HepG2 (cell line): ENCODE measurements at regions not wholly inside any gene's neighbourhood (a gene's known extent, or its start where the extent isn't known, plus 50 kb on each side); places are given as distances from the start of the nearest gene placed in this dataset.
"Not testable (repeated sequence)": the region's sequence is repeated elsewhere in the genome, so short reads cannot be mapped to it uniquely, and the experiment has no call there.

Experiments
- ATAC-seq: fragments of 200-7000 bp; cut with Tn5 transposase; 3 replicates; pipeline ENCODE4 v1.9.1; 2020; ENCODE audit warnings: mild to moderate bottlenecking, moderate library complexity
- BruUV-seq: library from RNA; stranded (reverse); fragments of 400-500 nt; replicated peaks from 2 replicates; lab custom pipeline; 2021; lab: Mats Ljungman, UMichigan
- CTCF ChIA-PET: fragments of 300-600 bp; formaldehyde crosslinking; extraction: SDS; loops from one replicate; lab custom pipeline; 2021; ENCODE audit warnings: low total read pairs, inconsistent platforms, low intra/inter-chr PET ratio; lab: Yijun Ruan, JAX
- POLR2A ChIA-PET: fragments of 350-600 bp; sonication (Branson Sonifier 250); formaldehyde crosslinking; loops from one replicate; lab custom pipeline; 2020; ENCODE audit warnings: antibody characterized with exemption, inconsistent platforms; lab: Yijun Ruan, JAX
- DNase-seq: peaks from one replicate; pipeline ENCODE4 v3.0.0-alpha.2; 2015; ENCODE audit warnings: low spot score
- FAIRE-seq: peaks from 3 replicates; lab custom pipeline; 2011; peaks lifted over from hg19 to GRCh38; lab: Jason Lieb, UNC
- H2AFZ ChIP-seq: one replicate; pipeline ENCODE4 v1.6.1; 2011; ENCODE audit warnings: low read length, inconsistent platforms
- H3K27ac ChIP-seq: fragments of 300-600 bp; 3 replicates; pipeline ENCODE4 v1.8.0; 2011; ENCODE audit warnings: mixed run types, mild to moderate bottlenecking, mixed read lengths, low read length, inconsistent platforms; ENCODE audit not compliant: insufficient read depth; ENCODE audit errors: extremely low read length
- H3K27me3 ChIP-seq, 2 experiments: fragments of 200-600 bp in 1 of 2; 2 replicates in 1 of 2; 3 replicates in 1 of 2; pipeline versions ENCODE4 v1.6.0 to v1.8.0; 2011; ENCODE audit warnings: low read length in 2 of 2, mild to moderate bottlenecking in 2 of 2, moderate library complexity in 2 of 2, inconsistent platforms in 1 of 2; ENCODE audit not compliant: insufficient read depth in 2 of 2, control insufficient read depth in 1 of 2
- H3K36me3 ChIP-seq, 2 experiments: fragments of 200-600 bp in 1 of 2; replicated peaks in 1 of 2; 2 replicates in 1 of 2; 3 replicates in 1 of 2; pipeline versions ENCODE4 v1.5.1 to v1.8.0; 2011; ENCODE audit warnings: low read length in 2 of 2, inconsistent platforms in 1 of 2; ENCODE audit not compliant: insufficient read depth in 2 of 2, control insufficient read depth in 1 of 2
- H3K4me1 ChIP-seq: 2 replicates; pipeline ENCODE4 v1.5.1; 2012; ENCODE audit warnings: low read length, inconsistent platforms; ENCODE audit not compliant: insufficient read depth
- H3K4me2 ChIP-seq: 2 replicates; pipeline ENCODE4 v1.6.0; 2011; ENCODE audit warnings: low read depth, low read length, inconsistent platforms
- H3K4me3 ChIP-seq, 3 experiments: fragments of 200-600 bp in 1 of 3; sonication (generic), shearing (Covaris generic) in 1 of 3; replicated peaks in 1 of 3; 2 replicates each; pipeline ENCODE4 v1.5.1; 2011 to 2016; ENCODE audit warnings: low read length in 3 of 3, inconsistent platforms in 2 of 3, low read depth in 2 of 3, mild to moderate bottlenecking in 2 of 3, control low read depth in 1 of 3, mixed read lengths in 1 of 3; ENCODE audit not compliant: insufficient read depth in 1 of 3
- H3K79me2 ChIP-seq: one replicate; pipeline ENCODE4 v1.6.1; 2011; ENCODE audit warnings: low read length, inconsistent platforms; ENCODE audit not compliant: insufficient read depth
- H3K9ac ChIP-seq: 2 replicates; pipeline ENCODE4 v1.6.0; 2011; ENCODE audit warnings: mild to moderate bottlenecking, low read depth, low read length, inconsistent platforms; ENCODE audit not compliant: insufficient read depth
- H3K9me3 ChIP-seq: 2 replicates; pipeline ENCODE4 v1.5.1; 2012; ENCODE audit warnings: mild to moderate bottlenecking, low read length
- H4K20me1 ChIP-seq: 2 replicates; pipeline ENCODE4 v1.6.0; 2011; ENCODE audit warnings: inconsistent platforms, mild to moderate bottlenecking, low read length, moderate library complexity; ENCODE audit not compliant: insufficient read depth
- CERS6 ChIP-seq: sonication (generic); formaldehyde crosslinking; IDR thresholded peaks from 2 replicates; pipeline ENCODE4 v1.5.0; 2020; ENCODE audit warnings: missing genetic modification reagents
- FOSL2 ChIP-seq: sonication (generic); formaldehyde crosslinking; IDR thresholded peaks from 2 replicates; pipeline ENCODE4 v1.4.0; 2020; ENCODE audit warnings: missing genetic modification reagents
- KDM5B ChIP-seq: sonication (generic); formaldehyde crosslinking; IDR thresholded peaks from 2 replicates; pipeline ENCODE4 v1.4.0; 2020; ENCODE audit warnings: missing genetic modification reagents, mild to moderate bottlenecking, borderline replicate concordance
- NR2F2 ChIP-seq: IDR thresholded peaks from 2 replicates; pipeline ENCODE4 v1.6.1; 2012; ENCODE audit warnings: low read depth, inconsistent platforms, borderline replicate concordance
- SKI ChIP-seq: fragments of 450-650 bp; IDR thresholded peaks from one replicate; pipeline ENCODE4 v1.6.1; 2018; ENCODE audit warnings: mild to moderate bottlenecking; ENCODE audit not compliant: partially characterized antibody
- YY1 ChIP-seq: IDR thresholded peaks from 2 replicates; pipeline ENCODE4 v1.6.1; 2011; ENCODE audit warnings: low read length, low read depth, moderate library complexity, mild to moderate bottlenecking; ENCODE audit not compliant: insufficient read depth, insufficient replicate concordance
- ZBTB14 ChIP-seq: sonication (generic); formaldehyde crosslinking; IDR thresholded peaks from 2 replicates; pipeline ENCODE4 v1.4.0; 2020; ENCODE audit warnings: missing genetic modification reagents
- ZFP62 ChIP-seq: sonication (generic); formaldehyde crosslinking; IDR thresholded peaks from 2 replicates; pipeline ENCODE4 v1.4.0; 2020; ENCODE audit warnings: missing genetic modification reagents
- ZNF816 ChIP-seq: sonication (generic); formaldehyde crosslinking; IDR thresholded peaks from 2 replicates; pipeline ENCODE4 v1.8.0; 2022; ENCODE audit warnings: missing genetic modification reagents, mild to moderate bottlenecking, borderline replicate concordance
- WGBS: methylation state at CpG from one replicate; pipeline ENCODE4 v1.1.6; 2017; ENCODE audit warnings: low lambda C conversion rate; 5-methylcytosine and 5-hydroxymethylcytosine counted together
- in situ Hi-C: cut with HindIII; loops from 2 replicates; pipeline ENCODE4 v1.10.0; 2017; ENCODE audit warnings: low pct_unique_long_range_greater_than_20kb; ENCODE audit not compliant: extremely low pct_ligation_motif_present
- intact Hi-C: fragments of 100-400 bp; cut with micrococcal nuclease; formaldehyde crosslinking; loops from one replicate; pipeline ENCODE4 v1.10.0; 2022; ENCODE audit not compliant: unreplicated experiment

GRCh38 chr2:188036786-188037185, 254.9 kb upstream of the GULP1 start:
- H3K36me3 ChIP-seq, CTCF ChIA-PET, intact Hi-C loops, BruUV-seq, H3K4me1 ChIP-seq, ATAC-seq, H3K79me2 ChIP-seq, H4K20me1 ChIP-seq, in situ Hi-C loops, H3K27ac ChIP-seq, H2AFZ ChIP-seq, POLR2A ChIA-PET, DNase-seq, FAIRE-seq, H3K9me3 ChIP-seq, H3K4me2 ChIP-seq, H3K9ac ChIP-seq, H3K4me3 ChIP-seq: not testable (repeated sequence)
- WGBS: 50% methylated on average over 5 of the region's 5 CpGs
- H3K27me3 ChIP-seq: peaks cover 0 to 13% of the 10 kb centered on the region in 2 experiments; a peak in 1 of 5 replicates

- Histone ChIP-seq H3K4me2 (no peak overlapping the region), H3K79me2 (no peaks in the 10 kb centered on the region), H3K36me3 (no peaks in the 10 kb centered on the region), H2AFZ (no peak overlapping the region), H3K27me3 (peaks cover 0 to 6% of the 10 kb centered on the region in 2 experiments; a peak in 1 of 5 replicates), H3K4me3 (no peak overlapping the region), H3K9me3 (no peaks in the 10 kb centered on the region), H4K20me1 (no peaks in the 10 kb centered on the region), H3K27ac (no peak overlapping the region), H3K9ac (no peak overlapping the region), H3K4me1 (no peaks in the 10 kb centered on the region)
- ChIA-PET POLR2A (no interaction called here), CTCF (no interaction called here)
- TF ChIP-seq ZNF816 (no peak), YY1 (no peak), NR2F2 (no peak), FOSL2 (no peak), CERS6 (no peak), KDM5B (CRISPR knock-in tag) (no peak), ZFP62 (CRISPR knock-in tag) (no peak), SKI (no peak), ZBTB14 (CRISPR knock-in tag) (no peak)
- ATAC-seq: peak; percentile 35; the same call in 1 of the 3 replicates
- no TSS peak for BruUV-seq
- intact Hi-C loops: no loop called here
- FAIRE-seq: no peak
- DNase-seq: no peak
- in situ Hi-C loops: no loop called here
These were observed 252.4 kb upstream of the GULP1 start for GRCh38 chr2:188039307-188039706.
